OCI-LY3 (cell line): ENCODE measurements at regions not wholly inside any gene's neighbourhood (a gene's known extent, or its start where the extent isn't known, plus 50 kb on each side); places are given as distances from the start of the nearest gene placed in this dataset.

ENCODE experiments used
- H2AFZ ChIP-seq: fragments of 200-600, 300-600 bp; shearing (Covaris generic); 2 replicates; pipeline ENCODE4 v1.6.0; 2014; ENCODE audit warnings: antibody characterized with exemption, low read depth, low read length
- H3K27ac ChIP-seq: fragments of 200-600, 300-600 bp; sonication (generic); 2 replicates; pipeline ENCODE4 v1.5.1; 2014; ENCODE audit warnings: mild to moderate bottlenecking, low read length, moderate library complexity, mixed read lengths
- H3K27me3 ChIP-seq: fragments of 200-600, 300-600 bp; sonication (generic); 2 replicates; pipeline ENCODE4 v1.6.1; 2014; ENCODE audit warnings: low read depth, low read length, mixed read lengths
- H3K36me3 ChIP-seq: fragments of 200-600, 300-600 bp; sonication (generic); replicated peaks from 2 replicates; pipeline ENCODE3; 2014; ENCODE audit warnings: low read depth, low read length, mixed read lengths
- H3K4me1 ChIP-seq: fragments of 300-600, 200-600 bp; sonication (generic); 2 replicates; pipeline ENCODE4 v1.6.1; 2014; ENCODE audit warnings: low read length, mixed read lengths
- H3K4me2 ChIP-seq: fragments of 200-600, 300-600 bp; sonication (generic); 2 replicates; pipeline ENCODE4 v1.6.1; 2014; ENCODE audit warnings: low read length, mixed read lengths
- H3K4me3 ChIP-seq: fragments of 300-600, 200-600 bp; sonication (generic); 2 replicates; pipeline ENCODE4 v1.5.1; 2014; ENCODE audit warnings: antibody characterized with exemption, mild to moderate bottlenecking, low read length, moderate library complexity
- H3K79me2 ChIP-seq: fragments of 300-600, 200-600 bp; shearing (Covaris generic); 2 replicates; pipeline ENCODE4 v1.6.1; 2014; ENCODE audit warnings: mild to moderate bottlenecking, low read length, mixed read lengths
- H3K9ac ChIP-seq: fragments of 300-600, 200-600 bp; shearing (Covaris generic); 2 replicates; pipeline ENCODE4 v1.6.0; 2014; ENCODE audit warnings: mild to moderate bottlenecking, low read length, moderate library complexity
- H3K9me3 ChIP-seq: fragments of 200-600, 300-600 bp; shearing (Covaris generic); 2 replicates; pipeline ENCODE4 v1.6.1; 2014; ENCODE audit warnings: low read length, mixed read lengths; ENCODE audit not compliant: insufficient read depth
- H4K20me1 ChIP-seq: fragments of 200-600, 300-600 bp; sonication (generic); 2 replicates; pipeline ENCODE4 v1.6.1; 2016; ENCODE audit warnings: low read length, mixed read lengths; ENCODE audit not compliant: insufficient read depth
- CTCF ChIP-seq: fragments of 200-600, 300-600 bp; sonication (generic); IDR thresholded peaks from 2 replicates; pipeline ENCODE4 v1.5.1; 2014; ENCODE audit warnings: antibody characterized with exemption, low read length, low read depth
- EZH2phosphoT487 ChIP-seq: fragments of 200-600 bp; shearing (Covaris generic); IDR thresholded peaks from 2 replicates; pipeline ENCODE4 v1.6.1; 2018; ENCODE audit warnings: antibody characterized with exemption, mixed run types, low read depth

GRCh38 chr13:95437561-95437960 is 115.0 kb upstream of the CLDN10 start:
- Histone ChIP-seq H3K36me3 (no peaks in the 10 kb centered on the region), H3K27ac (no peak overlapping the region), H3K27me3 (peaks cover 17% of the 10 kb centered on the region), H3K4me1 (no peaks in the 10 kb centered on the region), H2AFZ (no peak overlapping the region), H3K4me3 (no peak overlapping the region), H3K9ac (no peak overlapping the region), H4K20me1 (no peaks in the 10 kb centered on the region), H3K9me3 (no peaks in the 10 kb centered on the region), H3K79me2 (no peaks in the 10 kb centered on the region), H3K4me2 (no peak overlapping the region)
- TF ChIP-seq CTCF: no peak
- no peak for TF ChIP-seq EZH2phosphoT487

GRCh38 chr13:95438297-95438696 is 114.2 kb upstream of the CLDN10 start:
- H4K20me1 ChIP-seq: no peaks in the 10 kb centered on the region
- no peaks in the 10 kb centered on the region for H3K4me1 ChIP-seq
- H3K4me2 ChIP-seq: no peak overlapping the region
- no peaks in the 10 kb centered on the region for H3K36me3 ChIP-seq
- H2AFZ ChIP-seq: no peak overlapping the region
- peaks cover 22% of the 10 kb centered on the region for H3K27me3 ChIP-seq
- TF ChIP-seq CTCF (no peak), EZH2phosphoT487 (no peak)
- no peak overlapping the region for H3K4me3 ChIP-seq
- no peak overlapping the region for H3K27ac ChIP-seq
- H3K9ac ChIP-seq: no peak overlapping the region
- H3K9me3 ChIP-seq: no peaks in the 10 kb centered on the region
- no peaks in the 10 kb centered on the region for H3K79me2 ChIP-seq

GRCh38 chr13:95440441-95441088 is 112.0 kb upstream of the CLDN10 start:
- H3K79me2 ChIP-seq: no peaks in the 10 kb centered on the region
- TF ChIP-seq CTCF (no peak), EZH2phosphoT487 (no peak)
- H3K4me3 ChIP-seq: no peak overlapping the region
- no peaks in the 10 kb centered on the region for H3K36me3 ChIP-seq
- H3K27ac ChIP-seq: no peak overlapping the region
- H4K20me1 ChIP-seq: no peaks in the 10 kb centered on the region
- H2AFZ ChIP-seq: no peak overlapping the region
- H3K4me1 ChIP-seq: no peaks in the 10 kb centered on the region
- peaks cover 39% of the 10 kb centered on the region for H3K27me3 ChIP-seq
- H3K4me2 ChIP-seq: no peak overlapping the region
- no peak overlapping the region for H3K9ac ChIP-seq
- no peaks in the 10 kb centered on the region for H3K9me3 ChIP-seq

- Histone ChIP-seq H3K79me2 (no peaks in the 10 kb centered on the region), H4K20me1 (no peaks in the 10 kb centered on the region), H2AFZ (no peak overlapping the region), H3K27me3 (peaks cover 46% of the 10 kb centered on the region), H3K4me1 (no peaks in the 10 kb centered on the region), H3K9me3 (no peaks in the 10 kb centered on the region), H3K9ac (no peak overlapping the region), H3K36me3 (no peaks in the 10 kb centered on the region), H3K4me2 (no peak overlapping the region), H3K4me3 (no peak overlapping the region), H3K27ac (no peak overlapping the region)
- TF ChIP-seq CTCF (no peak), EZH2phosphoT487 (no peak)
Measured at GRCh38 chr13:95441326-95441725, 111.2 kb upstream of the CLDN10 start.
